ENCODE measurements at regions not wholly inside any gene's neighbourhood (a gene's known extent, or its start where the extent isn't known, plus 50 kb on each side); places are given as distances from the start of the nearest gene placed in this dataset.

GRCh38 chr6:92623431-92623830, 795.9 kb downstream of the EPHA7 start (continued):
- TF ChIP-seq RBBP5 (IDR thresholded peaks at IDR 0.05; ENCODE audit: borderline replicate concordance, low read depth, low read length) (no peak), RNF2 (IDR thresholded peaks at IDR 0.05; ENCODE audit: borderline replicate concordance, low read depth, low read length, missing control alignments, poor library complexity, severe bottlenecking) (no peak), TAF1 (IDR thresholded peaks at IDR 0.05; ENCODE audit: low read depth, low read length) (no peak), BACH1 (IDR thresholded peaks at IDR 0.05; ENCODE audit: low read length) (no peak), MAFK (IDR thresholded peaks at IDR 0.05; ENCODE audit: low read depth, low read length) (no peak)

All from H1 (cell line).